ENCODE measurements at regions not wholly inside any gene's neighbourhood (a gene's known extent, or its start where the extent isn't known, plus 50 kb on each side); places are given as distances from the start of the nearest gene placed in this dataset.

- Histone ChIP-seq H3K36me3 (ENCODE audit: control insufficient read depth in 1 of 2, insufficient read depth in 2 of 2, low read length in 2 of 2) (no peaks in the 10 kb centered on the region), H3K27me3 (ENCODE audit: low read depth, low read length) (no peaks in the 10 kb centered on the region), H3K9me3 (ENCODE audit: control insufficient read depth in 1 of 2, low read length in 2 of 2) (no peaks in the 10 kb centered on the region), H3K4me1 (ENCODE audit: control insufficient read depth in 1 of 2, insufficient read depth in 2 of 2, low read length in 2 of 2) (no peaks in the 10 kb centered on the region), H3K4me3 (ENCODE audit: low read depth in 1 of 2, low read length in 2 of 2) (no peak overlapping the region), H3K27ac (ENCODE audit: low read length) (no peak overlapping the region)
Observed at GRCh38 chr15:37361621-37362020, 261.3 kb upstream of the MEIS2 start.

- no peaks in the 10 kb centered on the region for H3K36me3 ChIP-seq (ENCODE audit: control insufficient read depth in 1 of 2, insufficient read depth in 2 of 2, low read length in 2 of 2)
- H3K27ac ChIP-seq (ENCODE audit: low read length): no peak overlapping the region
- no peak overlapping the region for H3K4me3 ChIP-seq (ENCODE audit: low read depth in 1 of 2, low read length in 2 of 2)
- no peaks in the 10 kb centered on the region for H3K4me1 ChIP-seq (ENCODE audit: control insufficient read depth in 1 of 2, insufficient read depth in 2 of 2, low read length in 2 of 2)
- no peaks in the 10 kb centered on the region for H3K9me3 ChIP-seq (ENCODE audit: control insufficient read depth in 1 of 2, low read length in 2 of 2)
- H3K27me3 ChIP-seq (ENCODE audit: low read depth, low read length): no peaks in the 10 kb centered on the region
Observed at GRCh38 chr15:37362414-37362813, 262.1 kb upstream of the MEIS2 start.

- peaks cover 0 to 5% of the 10 kb centered on the region in 2 donors for H3K9me3 ChIP-seq (ENCODE audit: control insufficient read depth in 1 of 2, low read length in 2 of 2)
- no peaks in the 10 kb centered on the region for H3K36me3 ChIP-seq (ENCODE audit: control insufficient read depth in 1 of 2, insufficient read depth in 2 of 2, low read length in 2 of 2)
- H3K27ac ChIP-seq (ENCODE audit: low read length): no peak overlapping the region
- no peak overlapping the region for H3K4me3 ChIP-seq (ENCODE audit: low read depth in 1 of 2, low read length in 2 of 2)
- H3K4me1 ChIP-seq (ENCODE audit: control insufficient read depth in 1 of 2, insufficient read depth in 2 of 2, low read length in 2 of 2): no peaks in the 10 kb centered on the region
- H3K27me3 ChIP-seq (ENCODE audit: low read depth, low read length): no peaks in the 10 kb centered on the region
Observed at GRCh38 chr15:37368961-37369360, 268.6 kb upstream of the MEIS2 start.

GRCh38 chr15:37370941-37371340, 270.6 kb upstream of the MEIS2 start:
- H3K27me3 ChIP-seq (ENCODE audit: low read depth, low read length): no peaks in the 10 kb centered on the region

GRCh38 chr15:37372064-37372463, 271.7 kb upstream of the MEIS2 start:
- Histone ChIP-seq H3K27me3 (ENCODE audit: low read depth, low read length) (no peaks in the 10 kb centered on the region), H3K4me1 (ENCODE audit: control insufficient read depth in 1 of 2, insufficient read depth in 2 of 2, low read length in 2 of 2) (no peaks in the 10 kb centered on the region), H3K4me3 (ENCODE audit: low read depth in 1 of 2, low read length in 2 of 2) (no peak overlapping the region), H3K27ac (ENCODE audit: low read length) (no peak overlapping the region), H3K36me3 (ENCODE audit: control insufficient read depth in 1 of 2, insufficient read depth in 2 of 2, low read length in 2 of 2) (no peaks in the 10 kb centered on the region), H3K9me3 (ENCODE audit: control insufficient read depth in 1 of 2, low read length in 2 of 2) (peaks cover 0 to 5% of the 10 kb centered on the region in 2 donors)

More at GRCh38 chr15:37370941-37371340, 270.6 kb upstream of the MEIS2 start:
- H3K4me3 ChIP-seq (ENCODE audit: low read depth in 1 of 2, low read length in 2 of 2): no peak overlapping the region
- H3K4me1 ChIP-seq (ENCODE audit: control insufficient read depth in 1 of 2, insufficient read depth in 2 of 2, low read length in 2 of 2): no peaks in the 10 kb centered on the region
- no peaks in the 10 kb centered on the region for H3K36me3 ChIP-seq (ENCODE audit: control insufficient read depth in 1 of 2, insufficient read depth in 2 of 2, low read length in 2 of 2)
- H3K9me3 ChIP-seq (ENCODE audit: control insufficient read depth in 1 of 2, low read length in 2 of 2): peaks cover 0 to 5% of the 10 kb centered on the region in 2 donors
- no peak overlapping the region for H3K27ac ChIP-seq (ENCODE audit: low read length)

GRCh38 chr15:37375519-37375918, 275.2 kb upstream of the MEIS2 start:
- Histone ChIP-seq H3K9me3 (ENCODE audit: control insufficient read depth in 1 of 2, low read length in 2 of 2) (peaks cover 0 to 5% of the 10 kb centered on the region in 2 donors), H3K27ac (ENCODE audit: low read length) (no peak overlapping the region), H3K36me3 (ENCODE audit: control insufficient read depth in 1 of 2, insufficient read depth in 2 of 2, low read length in 2 of 2) (no peaks in the 10 kb centered on the region), H3K4me3 (ENCODE audit: low read depth in 1 of 2, low read length in 2 of 2) (no peak overlapping the region), H3K4me1 (ENCODE audit: control insufficient read depth in 1 of 2, insufficient read depth in 2 of 2, low read length in 2 of 2) (no peaks in the 10 kb centered on the region), H3K27me3 (ENCODE audit: low read depth, low read length) (no peaks in the 10 kb centered on the region)

- Histone ChIP-seq H3K9me3 (ENCODE audit: control insufficient read depth in 1 of 2, low read length in 2 of 2) (peaks cover 0 to 3% of the 10 kb centered on the region in 2 donors), H3K4me3 (ENCODE audit: low read depth in 1 of 2, low read length in 2 of 2) (no peak overlapping the region), H3K27ac (ENCODE audit: low read length) (no peak overlapping the region), H3K36me3 (ENCODE audit: control insufficient read depth in 1 of 2, insufficient read depth in 2 of 2, low read length in 2 of 2) (no peaks in the 10 kb centered on the region), H3K27me3 (ENCODE audit: low read depth, low read length) (no peaks in the 10 kb centered on the region), H3K4me1 (ENCODE audit: control insufficient read depth in 1 of 2, insufficient read depth in 2 of 2, low read length in 2 of 2) (no peaks in the 10 kb centered on the region)
Observed at GRCh38 chr15:37377428-37377827, 277.1 kb upstream of the MEIS2 start.

GRCh38 chr15:37394402-37395099, 294.2 kb upstream of the MEIS2 start:
- no peaks in the 10 kb centered on the region for H3K4me1 ChIP-seq (ENCODE audit: control insufficient read depth in 1 of 2, insufficient read depth in 2 of 2, low read length in 2 of 2)
- no peak overlapping the region for H3K4me3 ChIP-seq (ENCODE audit: low read depth in 1 of 2, low read length in 2 of 2)
- H3K27me3 ChIP-seq (ENCODE audit: low read depth, low read length): no peaks in the 10 kb centered on the region
- H3K36me3 ChIP-seq (ENCODE audit: control insufficient read depth in 1 of 2, insufficient read depth in 2 of 2, low read length in 2 of 2): no peaks in the 10 kb centered on the region
- peaks cover 0 to 2% of the 10 kb centered on the region in 2 donors for H3K9me3 ChIP-seq (ENCODE audit: control insufficient read depth in 1 of 2, low read length in 2 of 2)
- no peak overlapping the region for H3K27ac ChIP-seq (ENCODE audit: low read length)

- no peaks in the 10 kb centered on the region for H3K27me3 ChIP-seq (ENCODE audit: low read depth, low read length)
- H3K27ac ChIP-seq (ENCODE audit: low read length): no peak overlapping the region
- H3K36me3 ChIP-seq (ENCODE audit: control insufficient read depth in 1 of 2, insufficient read depth in 2 of 2, low read length in 2 of 2): no peaks in the 10 kb centered on the region
- no peak overlapping the region for H3K4me3 ChIP-seq (ENCODE audit: low read depth in 1 of 2, low read length in 2 of 2)
- H3K4me1 ChIP-seq (ENCODE audit: control insufficient read depth in 1 of 2, insufficient read depth in 2 of 2, low read length in 2 of 2): no peaks in the 10 kb centered on the region
- no peaks in the 10 kb centered on the region for H3K9me3 ChIP-seq (ENCODE audit: control insufficient read depth in 1 of 2, low read length in 2 of 2)
Observed at GRCh38 chr15:37395100-37395468, 294.7 kb upstream of the MEIS2 start.

GRCh38 chr15:37397266-37398022, 297.1 kb upstream of the MEIS2 start:
- Histone ChIP-seq H3K4me3 (ENCODE audit: low read depth in 1 of 2, low read length in 2 of 2) (no peak overlapping the region), H3K27me3 (ENCODE audit: low read depth, low read length) (no peaks in the 10 kb centered on the region), H3K9me3 (ENCODE audit: control insufficient read depth in 1 of 2, low read length in 2 of 2) (no peaks in the 10 kb centered on the region), H3K36me3 (ENCODE audit: control insufficient read depth in 1 of 2, insufficient read depth in 2 of 2, low read length in 2 of 2) (no peaks in the 10 kb centered on the region), H3K4me1 (ENCODE audit: control insufficient read depth in 1 of 2, insufficient read depth in 2 of 2, low read length in 2 of 2) (no peaks in the 10 kb centered on the region), H3K27ac (ENCODE audit: low read length) (no peak overlapping the region)

GRCh38 chr15:37416103-37416502, 315.8 kb upstream of the MEIS2 start:
- H3K27me3 ChIP-seq (ENCODE audit: low read depth, low read length): no peaks in the 10 kb centered on the region
- H3K4me3 ChIP-seq (ENCODE audit: low read depth in 1 of 2, low read length in 2 of 2): no peak overlapping the region
- no peaks in the 10 kb centered on the region for H3K36me3 ChIP-seq (ENCODE audit: control insufficient read depth in 1 of 2, insufficient read depth in 2 of 2, low read length in 2 of 2)
- H3K4me1 ChIP-seq (ENCODE audit: control insufficient read depth in 1 of 2, insufficient read depth in 2 of 2, low read length in 2 of 2): no peaks in the 10 kb centered on the region
- no peaks in the 10 kb centered on the region for H3K9me3 ChIP-seq (ENCODE audit: control insufficient read depth in 1 of 2, low read length in 2 of 2)
- H3K27ac ChIP-seq (ENCODE audit: low read length): no peak overlapping the region

All from muscle layer of duodenum (tissue), 2 donors.